ENCODE measurements at regions not wholly inside any gene's neighbourhood (a gene's known extent, or its start where the extent isn't known, plus 50 kb on each side); places are given as distances from the start of the nearest gene placed in this dataset.

- TF ChIP-seq, protein P1, sequence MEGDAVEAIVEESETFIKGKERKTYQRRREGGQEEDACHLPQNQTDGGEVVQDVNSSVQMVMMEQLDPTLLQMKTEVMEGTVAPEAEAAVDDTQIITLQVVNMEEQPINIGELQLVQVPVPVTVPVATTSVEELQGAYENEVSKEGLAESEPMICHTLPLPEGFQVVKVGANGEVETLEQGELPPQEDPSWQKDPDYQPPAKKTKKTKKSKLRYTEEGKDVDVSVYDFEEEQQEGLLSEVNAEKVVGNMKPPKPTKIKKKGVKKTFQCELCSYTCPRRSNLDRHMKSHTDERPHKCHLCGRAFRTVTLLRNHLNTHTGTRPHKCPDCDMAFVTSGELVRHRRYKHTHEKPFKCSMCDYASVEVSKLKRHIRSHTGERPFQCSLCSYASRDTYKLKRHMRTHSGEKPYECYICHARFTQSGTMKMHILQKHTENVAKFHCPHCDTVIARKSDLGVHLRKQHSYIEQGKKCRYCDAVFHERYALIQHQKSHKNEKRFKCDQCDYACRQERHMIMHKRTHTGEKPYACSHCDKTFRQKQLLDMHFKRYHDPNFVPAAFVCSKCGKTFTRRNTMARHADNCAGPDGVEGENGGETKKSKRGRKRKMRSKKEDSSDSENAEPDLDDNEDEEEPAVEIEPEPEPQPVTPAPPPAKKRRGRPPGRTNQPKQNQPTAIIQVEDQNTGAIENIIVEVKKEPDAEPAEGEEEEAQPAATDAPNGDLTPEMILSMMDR (conservative IDR thresholded peaks at IDR 0.05; ENCODE audit: low read depth in 2 of 2): no peak
- no peak for TF ChIP-seq POLR2AphosphoS5 (IDR thresholded peaks at IDR 0.05; ENCODE audit: low read depth)
Observed at GRCh38 chr16:51287121-51287755, 136.2 kb upstream of the SALL1 start.
